Fibroblast of pulmonary artery (primary cell): ENCODE measurements at regions not wholly inside any gene's neighbourhood (a gene's known extent, or its start where the extent isn't known, plus 50 kb on each side); places are given as distances from the start of the nearest gene placed in this dataset.
A peak's percentile ranks its signal among the peaks of the same experiment; 100 is the strongest.

Source experiments
- DNase-seq: peaks from one replicate; pipeline ENCODE4 v3.0.0-alpha.2; 2010; ENCODE audit warnings: low read depth
- H3K4me3 ChIP-seq: replicated peaks from 2 replicates; pipeline ENCODE4 v1.5.1; 2011; ENCODE audit warnings: low read depth, mild to moderate bottlenecking, control low read depth, low read length, moderate library complexity
- CTCF ChIP-seq: IDR thresholded peaks from 2 replicates; pipeline ENCODE4 v1.5.1; 2011; ENCODE audit warnings: mild to moderate bottlenecking, control low read depth, low read length, inconsistent platforms; ENCODE audit errors: missing control alignments

GRCh38 chr12:68400226-68400829 lies 68.2 kb upstream of the MDM1 start:
- TF ChIP-seq CTCF, result no peak
- no peak for DNase-seq
- no peak overlapping the region for H3K4me3 ChIP-seq

- no peak overlapping the region for H3K4me3 ChIP-seq
- no peak for DNase-seq
- no peak for TF ChIP-seq CTCF
Measured at GRCh38 chr12:68402422-68402821, 70.3 kb upstream of the MDM1 start.

GRCh38 chr12:68403296-68403695 lies 71.1 kb upstream of the MDM1 start:
- no peak overlapping the region for H3K4me3 ChIP-seq
- DNase-seq, result no peak
- TF ChIP-seq CTCF, result no peak

GRCh38 chr12:68403711-68404110 lies 71.5 kb upstream of the MDM1 start:
- H3K4me3 ChIP-seq, result no peak overlapping the region
- no peak for DNase-seq
- no peak for TF ChIP-seq CTCF

- TF ChIP-seq CTCF, result no peak
- peak; percentile 65 for DNase-seq
Measured at GRCh38 chr12:68405343-68405781, 73.2 kb upstream of the MDM1 start.

GRCh38 chr12:68406134-68406576 lies 74.0 kb upstream of the MDM1 start:
- TF ChIP-seq CTCF, result peak; percentile 73
- no peak overlapping the region for H3K4me3 ChIP-seq
- peak; percentile 99 for DNase-seq

More at GRCh38 chr12:68405343-68405781, 73.2 kb upstream of the MDM1 start:
- H3K4me3 ChIP-seq, result no peak overlapping the region

GRCh38 chr12:68406911-68407310 lies 74.7 kb upstream of the MDM1 start:
- no peak for TF ChIP-seq CTCF
- no peak overlapping the region for H3K4me3 ChIP-seq
- DNase-seq, result no peak
